ENCODE measurements at regions not wholly inside any gene's neighbourhood (a gene's known extent, or its start where the extent isn't known, plus 50 kb on each side); places are given as distances from the start of the nearest gene placed in this dataset.

GRCh38 chr3:41001556-41001955, 197.7 kb upstream of the CTNNB1 start:
- Mint-ChIP-seq H3K27me3 (ENCODE audit: low read depth) (no peaks in the 10 kb centered on the region), H3K4me3 (no peak overlapping the region), H3K9me3 (no peaks in the 10 kb centered on the region), H3K27ac (ENCODE audit: unreplicated experiment) (no peak overlapping the region), H3K4me1 (peaks cover 16% of the 10 kb centered on the region), H3K36me3 (ENCODE audit: low read depth) (no peaks in the 10 kb centered on the region)
- TF ChIP-seq CTCF (conservative IDR thresholded peaks at IDR 0.05): no peak
- no peak for DNase-seq (ENCODE audit: low read depth, low spot score)

- no peak for TF ChIP-seq CTCF (conservative IDR thresholded peaks at IDR 0.05)
- Mint-ChIP-seq H3K27me3 (ENCODE audit: low read depth) (no peaks in the 10 kb centered on the region), H3K4me3 (no peak overlapping the region), H3K4me1 (peaks cover 10% of the 10 kb centered on the region), H3K9me3 (peaks cover 5% of the 10 kb centered on the region), H3K27ac (ENCODE audit: unreplicated experiment) (peak overlapping the region; percentile 85), H3K36me3 (ENCODE audit: low read depth) (no peaks in the 10 kb centered on the region)
- no peak for DNase-seq (ENCODE audit: low read depth, low spot score)
Observed at GRCh38 chr3:41002104-41002503, 197.2 kb upstream of the CTNNB1 start.

GRCh38 chr3:41007399-41007798, 191.9 kb upstream of the CTNNB1 start:
- no peaks in the 10 kb centered on the region for H3K27me3 Mint-ChIP-seq (ENCODE audit: low read depth)
- H3K9me3 Mint-ChIP-seq: peaks cover 7% of the 10 kb centered on the region
- peaks cover 4% of the 10 kb centered on the region for H3K36me3 Mint-ChIP-seq (ENCODE audit: low read depth)

GRCh38 chr3:41011854-41012253, 187.5 kb upstream of the CTNNB1 start:
- Mint-ChIP-seq H3K27ac (ENCODE audit: unreplicated experiment) (no peak overlapping the region), H3K27me3 (ENCODE audit: low read depth) (no peaks in the 10 kb centered on the region), H3K9me3 (peaks cover 4% of the 10 kb centered on the region), H3K4me3 (no peak overlapping the region), H3K36me3 (ENCODE audit: low read depth) (peaks cover 4% of the 10 kb centered on the region), H3K4me1 (no peaks in the 10 kb centered on the region)
- no peak for TF ChIP-seq CTCF (conservative IDR thresholded peaks at IDR 0.05)
- no peak for DNase-seq (ENCODE audit: low read depth, low spot score)

More at GRCh38 chr3:41007399-41007798, 191.9 kb upstream of the CTNNB1 start:
- DNase-seq (ENCODE audit: low read depth, low spot score): no peak
- no peak for TF ChIP-seq CTCF (conservative IDR thresholded peaks at IDR 0.05)
- Mint-ChIP-seq H3K4me3 (no peak overlapping the region), H3K27ac (ENCODE audit: unreplicated experiment) (no peak overlapping the region), H3K4me1 (no peaks in the 10 kb centered on the region)

- TF ChIP-seq CTCF (conservative IDR thresholded peaks at IDR 0.05): no peak
- H3K27me3 Mint-ChIP-seq (ENCODE audit: low read depth): no peaks in the 10 kb centered on the region
- no peak for DNase-seq (ENCODE audit: low read depth, low spot score)
- no peaks in the 10 kb centered on the region for H3K36me3 Mint-ChIP-seq (ENCODE audit: low read depth)
- H3K9me3 Mint-ChIP-seq: no peaks in the 10 kb centered on the region
- no peak overlapping the region for H3K4me3 Mint-ChIP-seq
- H3K27ac Mint-ChIP-seq (ENCODE audit: unreplicated experiment): no peak overlapping the region
- H3K4me1 Mint-ChIP-seq: peaks cover 5% of the 10 kb centered on the region
Observed at GRCh38 chr3:41018855-41019254, 180.4 kb upstream of the CTNNB1 start.

Measured in neural crest cell (in vitro differentiated cells).